Endodermal cell (in vitro differentiated cells): ENCODE measurements at regions not wholly inside any gene's neighbourhood (a gene's known extent, or its start where the extent isn't known, plus 50 kb on each side); places are given as distances from the start of the nearest gene placed in this dataset.
A peak's percentile ranks its signal among the peaks of the same experiment; 100 is the strongest.

Experiments
- DNase-seq: peaks from one replicate; pipeline ENCODE4 v3.0.0-alpha.2; 2017
- H3K27ac ChIP-seq: 2 replicates; pipeline ENCODE4 v1.5.1; 2013; ENCODE audit warnings: mild to moderate bottlenecking, low read depth, low read length, moderate library complexity
- H3K27me3 ChIP-seq: 2 replicates; pipeline ENCODE4 v1.6.1; 2013; ENCODE audit warnings: mild to moderate bottlenecking, low read length, moderate library complexity; ENCODE audit not compliant: insufficient read depth, control insufficient read depth, poor library complexity, severe bottlenecking
- H3K36me3 ChIP-seq: 2 replicates; pipeline ENCODE4 v1.7.0; 2013; ENCODE audit warnings: mild to moderate bottlenecking, low read length, moderate library complexity; ENCODE audit not compliant: control insufficient read depth, insufficient read depth
- H3K4me1 ChIP-seq: one replicate; pipeline ENCODE4 v1.7.0; 2013; ENCODE audit warnings: low read length; ENCODE audit not compliant: control insufficient read depth, insufficient read depth
- H3K4me3 ChIP-seq: 2 replicates; pipeline ENCODE4 v1.5.1; 2013; ENCODE audit warnings: mild to moderate bottlenecking, low read length, moderate library complexity
- H3K9ac ChIP-seq: 2 replicates; pipeline ENCODE4 v1.6.1; 2013; ENCODE audit warnings: mild to moderate bottlenecking, low read length, moderate library complexity; ENCODE audit not compliant: poor library complexity, severe bottlenecking; ENCODE audit errors: extremely low read depth
- H3K9me3 ChIP-seq: 2 replicates; pipeline ENCODE4 v1.6.1; 2013; ENCODE audit warnings: mild to moderate bottlenecking, low read length, moderate library complexity; ENCODE audit not compliant: control insufficient read depth
- H3K27ac Mint-ChIP-seq: 2 replicates; pipeline ENCODE4 v1.8.0; 2020; ENCODE audit warnings: mixed read lengths
- H3K27me3 Mint-ChIP-seq: 2 replicates; pipeline ENCODE4 v1.8.0; 2021; ENCODE audit warnings: mild to moderate bottlenecking, mixed read lengths; ENCODE audit not compliant: insufficient read depth
- H3K36me3 Mint-ChIP-seq: 2 replicates; pipeline ENCODE4 v1.8.0; 2020; ENCODE audit warnings: low read depth, mixed read lengths
- H3K4me1 Mint-ChIP-seq: 2 replicates; pipeline ENCODE4 v1.8.0; 2020; ENCODE audit warnings: mixed read lengths
- H3K4me3 Mint-ChIP-seq: 2 replicates; pipeline ENCODE4 v1.8.0; 2020; ENCODE audit warnings: mild to moderate bottlenecking, moderate library complexity, mixed read lengths
- H3K9me3 Mint-ChIP-seq: 2 replicates; pipeline ENCODE4 v1.8.0; 2020; ENCODE audit warnings: mild to moderate bottlenecking, mixed read lengths
- CTCF ChIP-seq: fragments of 200-600 bp; sonication (generic); conservative IDR thresholded peaks from 2 replicates; pipeline ENCODE4 v1.5.0; 2021; ENCODE audit warnings: antibody characterized with exemption, mild to moderate bottlenecking
- WGBS, 2 experiments: methylation state at CpG; one replicate each; pipeline versions ENCODE4 v1.1.5 to v1.1.7; 2013; ENCODE audit warnings: missing lambda C conversion rate in 2 of 2, mixed read lengths in 1 of 2; ENCODE audit not compliant: insufficient coverage in 1 of 2, insufficient read length in 1 of 2; 5-methylcytosine and 5-hydroxymethylcytosine counted together

GRCh38 chr3:34381243-34381642 is 582.8 kb downstream of the PDCD6IP start:
- no peak for DNase-seq
- no peak overlapping the region for H3K9ac ChIP-seq
- H3K27ac ChIP-seq, result no peak overlapping the region
- peaks cover 31% of the 10 kb centered on the region for H3K4me1 Mint-ChIP-seq
- H3K9me3 Mint-ChIP-seq, result no peaks in the 10 kb centered on the region
- no peaks in the 10 kb centered on the region for H3K27me3 ChIP-seq
- H3K27me3 Mint-ChIP-seq, result peaks cover 6% of the 10 kb centered on the region
- no peaks in the 10 kb centered on the region for H3K36me3 Mint-ChIP-seq
- no peak overlapping the region for H3K4me3 ChIP-seq
- no peak for TF ChIP-seq CTCF
- H3K4me1 ChIP-seq, result peaks cover 8% of the 10 kb centered on the region
- H3K4me3 Mint-ChIP-seq, result no peak overlapping the region
- H3K27ac Mint-ChIP-seq, result no peak overlapping the region
- H3K36me3 ChIP-seq, result no peaks in the 10 kb centered on the region
- H3K9me3 ChIP-seq, result no peaks in the 10 kb centered on the region

- Mint-ChIP-seq H3K4me3 (no peak overlapping the region), H3K9me3 (no peaks in the 10 kb centered on the region), H3K27me3 (peaks cover 6% of the 10 kb centered on the region), H3K4me1 (peaks cover 43% of the 10 kb centered on the region), H3K36me3 (no peaks in the 10 kb centered on the region), H3K27ac (no peak overlapping the region)
- no peak overlapping the region for H3K4me3 ChIP-seq
- no peaks in the 10 kb centered on the region for H3K27me3 ChIP-seq
- H3K36me3 ChIP-seq, result no peaks in the 10 kb centered on the region
- peaks cover 15% of the 10 kb centered on the region for H3K4me1 ChIP-seq
- no peaks in the 10 kb centered on the region for H3K9me3 ChIP-seq
- no peak for TF ChIP-seq CTCF
- no peak overlapping the region for H3K9ac ChIP-seq
- DNase-seq, result no peak
- no peak overlapping the region for H3K27ac ChIP-seq
- 94 to 98% methylated on average over 3 of the region's 3 CpGs for WGBS, 2 experiments
These were observed 584.4 kb downstream of the PDCD6IP start for GRCh38 chr3:34382859-34383258.

- Histone ChIP-seq H3K27ac (no peak overlapping the region), H3K4me1 (peaks cover 15% of the 10 kb centered on the region), H3K9ac (no peak overlapping the region), H3K9me3 (no peaks in the 10 kb centered on the region), H3K4me3 (no peak overlapping the region), H3K27me3 (no peaks in the 10 kb centered on the region), H3K36me3 (no peaks in the 10 kb centered on the region)
- peaks cover 39% of the 10 kb centered on the region for H3K4me1 Mint-ChIP-seq
- H3K27ac Mint-ChIP-seq, result peak overlapping the region; percentile 12
- no peaks in the 10 kb centered on the region for H3K27me3 Mint-ChIP-seq
- no peak overlapping the region for H3K4me3 Mint-ChIP-seq
- DNase-seq, result no peak
- TF ChIP-seq CTCF, result no peak
- no peaks in the 10 kb centered on the region for H3K36me3 Mint-ChIP-seq
- no peaks in the 10 kb centered on the region for H3K9me3 Mint-ChIP-seq
These were observed 587.9 kb downstream of the PDCD6IP start for GRCh38 chr3:34386309-34386708.
